H1 (cell line): ENCODE measurements at regions not wholly inside any gene's neighbourhood (a gene's known extent, or its start where the extent isn't known, plus 50 kb on each side); places are given as distances from the start of the nearest gene placed in this dataset.
A peak's percentile ranks its signal among the peaks of the same experiment; 100 is the strongest.

Experiments used
- ASH2L ChIP-seq: fragments of 200-600, 300-600 bp; sonication (generic); IDR thresholded peaks from one replicate; pipeline ENCODE4 v1.7.1; 2017; ENCODE audit warnings: low read length
- ATF3 ChIP-seq: IDR thresholded peaks from 2 replicates; pipeline ENCODE4 v1.6.1; 2011; ENCODE audit warnings: low read depth, mild to moderate bottlenecking, low read length; ENCODE audit not compliant: insufficient read depth
- BCL11A ChIP-seq, 2 experiments: IDR thresholded peaks; one replicate each; pipeline ENCODE4 v1.6.1; 2011; ENCODE audit warnings: low read depth in 2 of 2, low read length in 2 of 2, mild to moderate bottlenecking in 2 of 2
- BRCA1 ChIP-seq: IDR thresholded peaks from 2 replicates; pipeline ENCODE4 v1.6.1; 2012; ENCODE audit warnings: low read depth, low read length, improper control_type of control experiment
- CBX8 ChIP-seq: fragments of 300-800, 300-1000 bp; sonication (generic); IDR thresholded peaks from 2 replicates; pipeline ENCODE4 v1.7.1; 2016; ENCODE audit warnings: low read depth, low read length, borderline replicate concordance
- EP300 ChIP-seq, 2 experiments: IDR thresholded peaks; 1 replicate in 1 of 2; 2 replicates in 1 of 2; pipeline ENCODE4 v1.6.1; 2011 to 2012; ENCODE audit warnings: low read depth in 2 of 2, low read length in 2 of 2, mild to moderate bottlenecking in 2 of 2, borderline replicate concordance in 1 of 2, inconsistent platforms in 1 of 2, moderate library complexity in 1 of 2
- FOSL1 ChIP-seq: IDR thresholded peaks from 2 replicates; pipeline ENCODE4 v1.6.1; 2011; ENCODE audit warnings: mild to moderate bottlenecking, low read depth, low read length, moderate library complexity; ENCODE audit not compliant: insufficient read depth
- GABPA ChIP-seq: IDR thresholded peaks from 2 replicates; pipeline ENCODE4 v1.6.1; 2011; ENCODE audit warnings: mild to moderate bottlenecking, low read length, moderate library complexity, borderline replicate concordance; ENCODE audit not compliant: insufficient read depth
- HDAC6 ChIP-seq: IDR thresholded peaks from one replicate; pipeline ENCODE4 v1.7.1; 2012; ENCODE audit warnings: low read depth, mild to moderate bottlenecking, inconsistent platforms, low read length, moderate library complexity
- JUN ChIP-seq: IDR thresholded peaks from 2 replicates; pipeline ENCODE4 v1.6.1; 2011; ENCODE audit warnings: low read depth, mild to moderate bottlenecking, improper control_type of control experiment, low read length
- KDM4A ChIP-seq: IDR thresholded peaks from one replicate; pipeline ENCODE4 v1.7.1; 2012; ENCODE audit warnings: low read depth, mild to moderate bottlenecking, moderate library complexity, low read length, inconsistent platforms; ENCODE audit not compliant: severe bottlenecking
- POLR2A ChIP-seq, 2 experiments: IDR thresholded peaks; 1 replicate in 1 of 2; 2 replicates in 1 of 2; pipeline ENCODE4 v1.6.1; 2011; ENCODE audit warnings: low read depth in 2 of 2, low read length in 2 of 2, mild to moderate bottlenecking in 2 of 2; ENCODE audit errors: control extremely low read depth in 1 of 2
- RAD21 ChIP-seq, 2 experiments: IDR thresholded peaks in 1 of 2; conservative IDR thresholded peaks in 1 of 2; 2 replicates each; pipeline ENCODE4 v1.6.1; 2011; ENCODE audit warnings: low read depth in 2 of 2, low read length in 2 of 2, improper control_type of control experiment in 1 of 2, inconsistent platforms in 1 of 2, mild to moderate bottlenecking in 1 of 2, moderate library complexity in 1 of 2
- RFX5 ChIP-seq: IDR thresholded peaks from 2 replicates; pipeline ENCODE4 v1.6.1; 2011; ENCODE audit warnings: low read depth, low read length, improper control_type of control experiment, borderline replicate concordance
- RXRA ChIP-seq: IDR thresholded peaks from 2 replicates; pipeline ENCODE4 v1.6.1; 2011; ENCODE audit warnings: low read depth, mild to moderate bottlenecking, low read length, moderate library complexity; ENCODE audit not compliant: insufficient read depth
- SUZ12 ChIP-seq: fragments of 200-600 bp; sonication (generic); IDR thresholded peaks from 2 replicates; pipeline ENCODE4 v1.6.1; 2012; ENCODE audit warnings: mild to moderate bottlenecking, inconsistent platforms, low read length, moderate library complexity, mixed read lengths
- USF2 ChIP-seq: IDR thresholded peaks from 2 replicates; pipeline ENCODE4 v1.6.1; 2011; ENCODE audit warnings: low read length, improper control_type of control experiment

GRCh38 chr9:110058304-110058953 is 149.5 kb downstream of the C9orf152 start (continued):
- TF ChIP-seq HDAC6 = no peak
- no peak for TF ChIP-seq BCL11A (IDR thresholded peaks at IDR 0.05; ENCODE audit: low read depth in 2 of 2, low read length in 2 of 2)
- TF ChIP-seq FOSL1 = no peak
- TF ChIP-seq RFX5 = peak; percentile 95
- no peak for TF ChIP-seq EP300 (IDR thresholded peaks at IDR 0.05; ENCODE audit: borderline replicate concordance in 1 of 2, low read depth in 2 of 2, low read length in 2 of 2)
- no peak for TF ChIP-seq SUZ12
- no peak for TF ChIP-seq ASH2L
- TF ChIP-seq USF2 = no peak
- no peak for TF ChIP-seq KDM4A
- TF ChIP-seq RAD21 (IDR thresholded peaks at IDR 0.05 in 1 of 2, conservative IDR thresholded peaks at IDR 0.05 in 1 of 2; ENCODE audit: low read depth in 2 of 2, low read length in 2 of 2) = peak; percentile 94 to 96
- no peak for TF ChIP-seq BRCA1
- TF ChIP-seq GABPA = no peak
- TF ChIP-seq RXRA = no peak
- TF ChIP-seq POLR2A (IDR thresholded peaks at IDR 0.05; ENCODE audit: control extremely low read depth in 1 of 2, low read depth in 2 of 2, low read length in 2 of 2) = no peak
- TF ChIP-seq ATF3 = no peak
- no peak for TF ChIP-seq CBX8
- no peak for TF ChIP-seq JUN
